ENCODE measurements at regions not wholly inside any gene's neighbourhood (a gene's known extent, or its start where the extent isn't known, plus 50 kb on each side); places are given as distances from the start of the nearest gene placed in this dataset.

- TF ChIP-seq CTCF (conservative IDR thresholded peaks at IDR 0.05; ENCODE audit: low read depth, low read length) (no peak), EZH2 (IDR thresholded peaks at IDR 0.05; ENCODE audit: low read length, unreplicated experiment) (no peak)
Observed at GRCh38 chr2:123453772-123454171, 571.3 kb upstream of the CNTNAP5 start.

All from PC-3 (cell line).